ENCODE measurements at regions not wholly inside any gene's neighbourhood (a gene's known extent, or its start where the extent isn't known, plus 50 kb on each side); places are given as distances from the start of the nearest gene placed in this dataset.

- no peak for TF ChIP-seq POLR2A (IDR thresholded peaks at IDR 0.05; ENCODE audit: low read length)
- TF ChIP-seq GATA1 (IDR thresholded peaks at IDR 0.05; ENCODE audit: low read depth, low read length) = no peak
Measured at GRCh38 chr14:66375046-66375964, 110.9 kb upstream of the CCDC196 start.

All from erythroblast (primary cell).